H1 (cell line): ENCODE measurements at regions not wholly inside any gene's neighbourhood (a gene's known extent, or its start where the extent isn't known, plus 50 kb on each side); places are given as distances from the start of the nearest gene placed in this dataset.

Experiments
- CTCF ChIA-PET: fragments of 300-600 bp; sonication (Branson Sonifier 250); formaldehyde crosslinking; loops from one replicate; lab custom pipeline; 2021; ENCODE audit not compliant: partially characterized antibody; lab: Charles Lee
- POLR2A ChIA-PET: fragments of 300-600 bp; sonication (Branson Sonifier 250); formaldehyde crosslinking; loops from one replicate; lab custom pipeline; 2021; ENCODE audit warnings: inconsistent platforms; ENCODE audit not compliant: partially characterized antibody; lab: Charles Lee
- DNase-seq, 2 experiments: peaks; one replicate each; pipeline versions ENCODE4 v3.0.0 to v3.0.0-alpha.2; 2010 to 2022; ENCODE audit warnings: low spot score in 2 of 2, low read depth in 1 of 2, mixed read lengths in 1 of 2
- FAIRE-seq: peaks from 2 replicates; lab custom pipeline; 2011; peaks lifted over from hg19 to GRCh38; lab: Jason Lieb, UNC
- H2AFZ ChIP-seq: 2 replicates; pipeline ENCODE4 v1.8.1; 2012; ENCODE audit warnings: low read length, inconsistent platforms
- H2AK5ac ChIP-seq: 2 replicates; pipeline ENCODE4 v1.6.1; 2013; ENCODE audit warnings: low read depth, low read length
- H2BK120ac ChIP-seq: replicated peaks from 2 replicates; pipeline ENCODE3; 2013; ENCODE audit warnings: low read depth, low read length, inconsistent platforms
- H2BK12ac ChIP-seq: 2 replicates; pipeline ENCODE4 v1.6.1; 2013; ENCODE audit warnings: low read depth, low read length
- H2BK15ac ChIP-seq: 2 replicates; pipeline ENCODE4 v1.6.1; 2013; ENCODE audit warnings: low read length
- H2BK20ac ChIP-seq: 2 replicates; pipeline ENCODE4 v1.6.1; 2013; ENCODE audit warnings: low read length
- H2BK5ac ChIP-seq: 2 replicates; pipeline ENCODE4 v1.6.1; 2013; ENCODE audit warnings: low read depth, low read length
- H3K14ac ChIP-seq: 2 replicates; pipeline ENCODE4 v1.6.1; 2013; ENCODE audit warnings: inconsistent platforms; ENCODE audit not compliant: insufficient read length
- H3K18ac ChIP-seq: 2 replicates; pipeline ENCODE4 v1.6.1; 2013; ENCODE audit warnings: low read length; ENCODE audit errors: extremely low read depth
- H3K23ac ChIP-seq: 2 replicates; pipeline ENCODE4 v1.6.1; 2013; ENCODE audit warnings: inconsistent platforms; ENCODE audit not compliant: insufficient read length
- H3K23me2 ChIP-seq: 2 replicates; pipeline ENCODE4 v1.6.1; 2013; ENCODE audit warnings: low read depth, low read length
- H3K27ac ChIP-seq: 2 replicates; pipeline ENCODE4 v1.6.1; 2011; ENCODE audit warnings: low read depth, low read length, inconsistent platforms
- H3K27me3 ChIP-seq, 4 experiments: replicated peaks in 1 of 4; 1 replicate in 1 of 4; 2 replicates in 3 of 4; pipeline versions ENCODE4 v1.6.1 to v1.8.1; 2011 to 2013; ENCODE audit warnings: low read length in 3 of 4, mild to moderate bottlenecking in 3 of 4, inconsistent platforms in 2 of 4, mixed read lengths in 2 of 4, moderate library complexity in 1 of 4; ENCODE audit not compliant: control insufficient read depth in 3 of 4, insufficient read depth in 3 of 4; ENCODE audit errors: extremely low read depth in 1 of 4
- H3K36me3 ChIP-seq, 4 experiments: 2 replicates each; pipeline versions ENCODE4 v1.6.1 to v1.8.1; 2011 to 2013; ENCODE audit warnings: mild to moderate bottlenecking in 4 of 4, low read length in 3 of 4, moderate library complexity in 2 of 4, control low read depth in 1 of 4, inconsistent platforms in 1 of 4; ENCODE audit not compliant: insufficient read depth in 4 of 4, control insufficient read depth in 2 of 4
- H3K4ac ChIP-seq: replicated peaks from 2 replicates; pipeline ENCODE3; 2013; ENCODE audit warnings: low read length, low read depth, mixed read lengths, inconsistent platforms; ENCODE audit not compliant: insufficient read length
- H3K4me1 ChIP-seq, 4 experiments: replicated peaks in 1 of 4; 1 replicate in 1 of 4; 2 replicates in 3 of 4; pipeline versions ENCODE4 v1.6.1 to v1.8.1; 2011 to 2013; ENCODE audit warnings: low read length in 3 of 4, inconsistent platforms in 2 of 4, mixed read lengths in 1 of 4; ENCODE audit not compliant: insufficient read depth in 4 of 4, control insufficient read depth in 3 of 4
- H3K4me2 ChIP-seq, 2 experiments: 2 replicates each; pipeline versions ENCODE4 v1.6.1 to v1.8.1; 2011 to 2013; ENCODE audit warnings: low read depth in 2 of 2, low read length in 2 of 2, control low read depth in 1 of 2, inconsistent platforms in 1 of 2, mild to moderate bottlenecking in 1 of 2; ENCODE audit not compliant: insufficient read depth in 1 of 2
- H3K4me3 ChIP-seq, 4 experiments: fragments of 200-600, 300-600 bp in 1 of 4; sonication (generic), shearing (Covaris generic), sonication (Bioruptor Twin) in 1 of 4; 2 replicates each; pipeline versions ENCODE4 v1.5.1 to v1.8.1; 2011 to 2016; ENCODE audit warnings: low read length in 4 of 4, low read depth in 3 of 4, control low read depth in 2 of 4, inconsistent platforms in 2 of 4, mild to moderate bottlenecking in 2 of 4, mixed read lengths in 1 of 4, moderate library complexity in 1 of 4; ENCODE audit not compliant: insufficient read depth in 2 of 4; ENCODE audit errors: extremely low read depth in 1 of 4
- H3K56ac ChIP-seq: replicated peaks from 2 replicates; pipeline ENCODE3; 2013; ENCODE audit warnings: low read depth, mild to moderate bottlenecking, mixed read lengths, low read length, inconsistent platforms; ENCODE audit not compliant: insufficient read length
- H3K79me1 ChIP-seq: 2 replicates; pipeline ENCODE4 v1.6.1; 2013; ENCODE audit warnings: low read depth, low read length, control low read depth
- H3K79me2 ChIP-seq, 2 experiments: 2 replicates each; pipeline versions ENCODE4 v1.6.1 to v1.8.1; 2012 to 2013; ENCODE audit warnings: low read length in 2 of 2, mild to moderate bottlenecking in 2 of 2, inconsistent platforms in 1 of 2; ENCODE audit not compliant: insufficient read depth in 2 of 2, control insufficient read depth in 1 of 2
- H3K9ac ChIP-seq, 4 experiments: replicated peaks in 1 of 4; 1 replicate in 1 of 4; 2 replicates in 3 of 4; pipeline versions ENCODE4 v1.6.1 to v1.8.1; 2011 to 2013; ENCODE audit warnings: low read depth in 3 of 4, low read length in 3 of 4, control low read depth in 2 of 4, mild to moderate bottlenecking in 2 of 4, moderate library complexity in 2 of 4, inconsistent platforms in 1 of 4; ENCODE audit errors: extremely low read depth in 1 of 4
- H3K9me3 ChIP-seq, 2 experiments: 2 replicates each; pipeline versions ENCODE4 v1.6.1 to v1.8.1; 2012 to 2013; ENCODE audit warnings: mild to moderate bottlenecking in 2 of 2, moderate library complexity in 2 of 2, control low read depth in 1 of 2, inconsistent platforms in 1 of 2, low read depth in 1 of 2, low read length in 1 of 2, mixed read lengths in 1 of 2; ENCODE audit not compliant: insufficient read depth in 2 of 2
- H4K20me1 ChIP-seq, 2 experiments: replicated peaks in 1 of 2; 2 replicates each; pipeline versions ENCODE3 to v1.8.1; 2011 to 2013; ENCODE audit warnings: inconsistent platforms in 2 of 2, low read length in 2 of 2, mild to moderate bottlenecking in 1 of 2; ENCODE audit not compliant: insufficient read depth in 2 of 2, control insufficient read depth in 1 of 2
- H4K5ac ChIP-seq: 2 replicates; pipeline ENCODE4 v1.6.1; 2013; ENCODE audit warnings: low read length, low read depth, mixed read lengths, inconsistent platforms; ENCODE audit not compliant: insufficient read length
- H4K8ac ChIP-seq: 2 replicates; pipeline ENCODE4 v1.8.0; 2013; ENCODE audit warnings: mild to moderate bottlenecking, moderate library complexity, low read length, inconsistent platforms; ENCODE audit not compliant: insufficient read depth; ENCODE audit errors: extremely low read depth
- H4K91ac ChIP-seq: replicated peaks from 2 replicates; pipeline ENCODE3; 2013; ENCODE audit warnings: low read length, mixed read lengths, inconsistent platforms; ENCODE audit not compliant: insufficient read length
- BACH1 ChIP-seq: IDR thresholded peaks from 2 replicates; pipeline ENCODE4 v1.6.1; 2012; ENCODE audit warnings: low read length, improper control_type of control experiment
- CEBPB ChIP-seq: IDR thresholded peaks from 2 replicates; pipeline ENCODE4 v1.6.1; 2012; ENCODE audit warnings: low read depth, low read length
- EP300 ChIP-seq, 2 experiments: IDR thresholded peaks; 1 replicate in 1 of 2; 2 replicates in 1 of 2; pipeline ENCODE4 v1.6.1; 2011 to 2012; ENCODE audit warnings: low read depth in 2 of 2, low read length in 2 of 2, mild to moderate bottlenecking in 2 of 2, borderline replicate concordance in 1 of 2, inconsistent platforms in 1 of 2, moderate library complexity in 1 of 2
- GTF2F1 ChIP-seq: IDR thresholded peaks from 2 replicates; pipeline ENCODE4 v1.6.1; 2012; ENCODE audit warnings: low read depth, low read length, improper control_type of control experiment, borderline replicate concordance
- HDAC6 ChIP-seq: IDR thresholded peaks from one replicate; pipeline ENCODE4 v1.7.1; 2012; ENCODE audit warnings: low read depth, mild to moderate bottlenecking, inconsistent platforms, low read length, moderate library complexity
- WGBS, 2 experiments: shearing (Covaris generic) in 1 of 2; methylation state at CpG; one replicate each; pipeline versions ENCODE4 v1.1.6 to v1.1.7; 2013 to 2015; ENCODE audit warnings: low lambda C conversion rate in 2 of 2, mixed read lengths in 2 of 2, inconsistent platforms in 1 of 2, low coverage in 1 of 2, missing lambda C conversion rate in 1 of 2; ENCODE audit not compliant: insufficient replicate concordance in 2 of 2, insufficient coverage in 1 of 2, insufficient read length in 1 of 2; ENCODE audit errors: extremely low coverage in 1 of 2, missing lambda C conversion rate in 1 of 2; 5-methylcytosine and 5-hydroxymethylcytosine counted together

GRCh38 chr13:90070362-90070761, 1277.1 kb upstream of the MIR17HG start:
- Histone ChIP-seq H3K9me3 (no peaks in the 10 kb centered on the region), H2BK15ac (no peak overlapping the region), H4K91ac (no peak overlapping the region), H3K9ac (no peak overlapping the region), H3K14ac (no peak overlapping the region), H3K79me1 (no peaks in the 10 kb centered on the region), H2AFZ (no peak overlapping the region), H3K23ac (no peak overlapping the region), H2BK12ac (no peak overlapping the region), H4K5ac (no peak overlapping the region), H3K79me2 (no peaks in the 10 kb centered on the region), H3K4me1 (no peaks in the 10 kb centered on the region), H2BK5ac (no peak overlapping the region), H4K8ac (no peak overlapping the region), H3K4ac (no peak overlapping the region), H3K27me3 (no peaks in the 10 kb centered on the region), H3K23me2 (peaks cover 2% of the 10 kb centered on the region; the same call in 1 of the 2 replicates), H3K56ac (no peak overlapping the region), H4K20me1 (no peaks in the 10 kb centered on the region), H2BK120ac (no peak overlapping the region), H2BK20ac (no peak overlapping the region), H2AK5ac (no peak overlapping the region), H3K4me2 (no peak overlapping the region), H3K4me3 (no peak overlapping the region), H3K36me3 (no peaks in the 10 kb centered on the region), H3K18ac (no peak overlapping the region), H3K27ac (no peak overlapping the region)
- POLR2A ChIA-PET, result no interaction called here
- no peak for DNase-seq
- FAIRE-seq, result no peak
- CTCF ChIA-PET, result no interaction called here
- 100% methylated on average over 1 of the region's 1 CpG; no CpG with 5 or more reads in 1 of the 2 experiments for WGBS, 2 experiments
- TF ChIP-seq EP300 (IDR thresholded peaks at IDR 0.05; ENCODE audit: borderline replicate concordance in 1 of 2, low read depth in 2 of 2, low read length in 2 of 2) (no peak), GTF2F1 (no peak), BACH1 (no peak), CEBPB (no peak; the same call in 1 of the 2 replicates), HDAC6 (no peak)
